Inferior parietal cortex (tissue), 1 donor: ENCODE measurements at regions not wholly inside any gene's neighbourhood (a gene's known extent, or its start where the extent isn't known, plus 50 kb on each side); places are given as distances from the start of the nearest gene placed in this dataset.

Experiments used
- DNase-seq: peaks from one replicate; pipeline ENCODE4 v3.0.0-alpha.2; 2016; ENCODE audit errors: extremely low spot score

DNA sequence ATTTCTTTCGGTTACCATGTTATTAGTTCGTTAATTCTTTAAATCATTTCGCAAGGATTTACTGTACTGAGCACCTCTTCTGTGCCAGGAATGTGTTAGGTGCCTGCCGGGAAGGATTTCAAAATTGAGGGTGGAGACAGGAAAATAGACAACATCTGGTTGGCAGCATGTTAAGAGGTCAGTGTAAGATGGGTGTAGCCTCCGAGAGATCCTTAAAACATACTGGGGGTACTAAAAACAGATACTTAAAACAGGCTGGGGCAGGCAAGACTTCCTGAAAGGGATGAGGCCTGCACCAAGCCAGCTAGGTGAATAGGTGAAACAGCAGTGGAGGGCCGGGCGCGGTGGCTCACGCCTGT is 178.0 kb upstream of the SGK1 start:
- no peak for DNase-seq

DNA sequence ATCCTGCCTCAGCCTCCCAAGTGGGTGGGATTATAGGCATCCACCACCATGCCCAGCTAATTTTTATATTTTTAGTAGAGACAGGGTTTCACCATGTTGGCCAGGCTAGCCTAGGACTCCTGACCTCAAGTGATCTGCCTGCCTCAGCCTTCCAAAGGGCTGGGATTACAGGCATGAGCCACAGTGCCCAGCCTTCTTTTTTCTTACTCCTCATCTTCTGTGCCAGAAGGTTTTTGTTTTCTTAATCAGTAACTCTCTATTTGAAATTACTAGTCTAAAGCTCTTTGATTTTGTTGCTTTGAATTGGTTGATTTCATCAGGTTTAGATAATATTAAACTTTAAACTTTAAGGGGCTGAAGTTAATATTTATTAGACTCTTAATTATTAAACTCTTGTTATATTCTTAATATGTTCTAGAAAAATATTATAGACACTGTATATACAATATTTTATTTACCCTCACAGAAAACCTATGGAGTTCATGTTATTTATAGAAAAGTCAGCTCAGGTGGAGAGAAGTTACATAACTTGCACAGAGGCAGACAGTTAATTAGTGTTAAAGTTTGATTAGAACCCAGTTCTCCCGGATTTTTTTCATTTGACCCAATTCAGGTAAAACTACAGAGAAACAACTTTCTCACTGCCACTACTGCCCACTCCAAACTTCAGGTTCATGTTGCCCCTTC is 177.4 kb upstream of the SGK1 start:
- DNase-seq = no peak

DNA sequence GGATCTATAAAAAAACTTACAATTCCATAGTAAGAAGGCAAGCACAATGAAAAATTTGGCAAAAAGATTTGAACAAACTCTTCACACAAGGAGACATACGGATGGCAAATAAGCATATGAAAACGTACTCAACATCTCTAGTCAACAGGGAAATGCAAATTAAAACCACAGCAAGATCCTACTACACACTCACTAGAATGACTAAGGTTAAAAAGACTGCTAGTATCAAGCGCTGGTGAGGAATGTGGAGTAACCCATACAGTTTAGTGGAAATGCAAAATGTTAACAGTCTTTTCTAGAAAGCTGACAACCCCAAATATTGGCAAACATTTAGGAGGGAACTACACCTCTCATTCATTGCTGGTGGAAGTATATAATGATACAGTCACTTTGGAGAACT is 175.9 kb upstream of the SGK1 start:
- DNase-seq = no peak

DNA sequence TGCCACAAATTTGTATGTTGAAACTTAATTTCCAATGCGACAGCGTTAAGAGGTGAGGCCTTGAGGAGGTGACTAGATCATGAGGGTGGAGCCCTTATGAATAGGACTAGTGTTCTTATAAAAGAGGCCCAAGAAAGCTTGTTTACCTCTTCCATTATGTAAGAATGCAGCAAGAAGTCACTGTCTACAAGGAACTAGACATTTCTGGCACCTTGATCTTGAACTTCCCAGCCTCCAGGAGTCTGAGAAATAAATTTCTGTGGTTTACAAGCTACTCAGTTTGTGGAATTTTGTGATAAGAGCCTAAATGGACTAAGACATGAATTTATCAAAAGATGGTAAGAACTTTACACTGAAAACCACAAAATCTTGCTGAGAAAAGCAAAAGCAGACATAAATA is 173.6 kb upstream of the SGK1 start:
- DNase-seq = no peak

DNA sequence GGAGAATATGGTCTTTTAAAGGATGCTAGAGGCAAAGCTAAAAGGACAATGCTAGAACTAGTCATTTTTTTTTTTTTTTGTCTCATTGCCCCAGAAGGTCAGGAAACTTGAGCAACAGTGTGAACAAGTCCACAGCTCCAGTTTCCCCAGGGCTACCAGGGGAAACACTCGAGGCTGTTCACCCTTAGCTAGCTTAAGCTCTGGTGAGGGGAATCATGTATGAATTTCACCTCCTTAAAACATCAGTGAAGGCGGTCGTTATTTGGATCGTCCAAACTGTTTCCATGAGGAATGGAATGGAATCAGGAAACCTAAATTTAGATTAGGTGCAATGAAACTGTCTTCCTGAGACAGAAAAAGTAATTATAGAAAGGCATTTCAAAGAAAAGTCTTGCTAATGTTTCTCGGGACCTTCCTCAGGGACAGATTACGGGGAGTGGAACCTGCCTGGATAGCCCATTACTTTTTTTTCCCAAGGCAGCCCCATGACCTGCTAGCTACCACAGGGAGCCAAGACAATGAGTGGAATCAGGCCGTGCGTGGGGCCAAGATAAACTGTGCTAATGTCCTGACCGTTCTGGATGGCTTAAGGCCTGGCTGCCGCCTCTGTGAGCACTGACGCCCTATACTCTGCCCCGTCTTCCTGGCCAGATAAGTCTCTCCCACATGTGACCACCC is 164.8 kb upstream of the SGK1 start:
- no peak for DNase-seq

DNA sequence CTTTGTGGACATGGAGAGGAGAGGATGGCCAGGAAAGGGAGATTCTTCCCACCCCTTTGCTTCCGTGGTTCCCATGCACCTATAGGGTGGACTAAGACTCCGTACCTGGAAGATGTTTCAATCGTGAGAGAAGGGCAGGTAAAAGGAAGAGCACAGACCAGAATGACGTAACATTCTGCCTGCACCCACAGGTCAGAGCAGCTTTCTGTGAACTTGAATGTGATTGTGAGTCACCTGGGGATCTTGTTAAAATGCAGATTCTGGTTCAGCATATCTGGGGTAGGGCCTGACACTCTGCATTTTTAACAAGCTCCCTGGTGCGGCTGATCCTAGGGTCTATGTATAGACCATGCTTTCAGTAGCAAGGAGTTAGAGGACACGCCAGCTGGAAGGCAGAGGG is 164.1 kb upstream of the SGK1 start:
- DNase-seq = no peak

GRCh38 chr6:134480593-134480992 is 162.7 kb upstream of the SGK1 start:
- no peak for DNase-seq

GRCh38 chr6:134478764-134479399 is 161.0 kb upstream of the SGK1 start:
- no peak for DNase-seq

DNA sequence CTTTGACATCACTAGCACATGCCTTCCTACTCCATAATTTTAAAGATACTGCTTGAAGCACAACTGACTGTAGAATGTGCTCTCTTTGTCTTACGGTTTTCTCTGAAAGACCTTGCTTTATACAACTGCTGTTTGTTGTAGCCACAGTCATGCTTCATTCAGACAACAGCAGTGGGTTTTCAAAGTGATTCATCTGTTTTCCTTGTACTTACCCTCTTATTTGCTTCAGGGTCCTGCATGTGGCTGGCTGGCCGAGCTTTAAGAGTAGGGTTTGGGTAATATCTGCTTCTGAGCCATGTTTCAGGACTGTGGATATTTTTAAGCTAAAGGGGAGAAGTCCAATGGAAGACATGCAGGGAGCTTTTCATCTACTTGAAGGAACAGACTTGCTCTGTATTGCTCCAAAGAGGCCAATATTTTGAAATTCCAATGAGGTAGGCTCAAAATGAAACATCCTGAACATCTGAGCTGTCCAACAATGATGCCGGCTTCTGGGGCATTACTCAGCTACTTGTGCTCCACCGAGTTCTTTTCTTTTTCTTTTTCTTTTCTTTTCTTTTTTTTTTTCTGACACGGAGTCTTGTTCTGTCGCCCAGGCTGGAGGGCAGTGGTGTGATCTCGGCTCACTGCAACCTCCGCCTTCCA is 160.2 kb upstream of the SGK1 start:
- DNase-seq = no peak

- DNase-seq = no peak
Observed at GRCh38 chr6:134474955-134475354, 157.0 kb upstream of the SGK1 start.

GRCh38 chr6:134472661-134473060 is 154.7 kb upstream of the SGK1 start:
- no peak for DNase-seq

DNA sequence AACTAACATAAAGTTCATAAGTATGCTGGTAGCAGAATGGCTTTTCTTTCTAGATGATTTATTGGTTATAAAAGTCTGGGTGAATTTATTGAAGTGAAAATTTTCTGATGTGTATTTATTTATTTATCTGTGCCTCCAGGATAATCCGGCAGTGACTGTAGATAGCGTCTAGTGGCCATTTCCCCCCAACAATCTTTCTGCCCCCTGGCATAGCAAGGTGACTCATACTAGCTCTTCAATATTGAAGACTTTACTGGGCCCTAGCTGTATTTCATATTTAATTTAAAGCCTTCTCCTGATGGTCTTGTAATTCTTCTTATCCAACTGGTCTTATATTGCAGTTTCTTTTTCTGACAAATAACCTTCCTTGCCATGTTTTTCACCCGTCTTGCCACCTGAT is 154.1 kb upstream of the SGK1 start:
- no peak for DNase-seq

- no peak for DNase-seq
Observed at GRCh38 chr6:134470457-134470975, 152.6 kb upstream of the SGK1 start.

DNA sequence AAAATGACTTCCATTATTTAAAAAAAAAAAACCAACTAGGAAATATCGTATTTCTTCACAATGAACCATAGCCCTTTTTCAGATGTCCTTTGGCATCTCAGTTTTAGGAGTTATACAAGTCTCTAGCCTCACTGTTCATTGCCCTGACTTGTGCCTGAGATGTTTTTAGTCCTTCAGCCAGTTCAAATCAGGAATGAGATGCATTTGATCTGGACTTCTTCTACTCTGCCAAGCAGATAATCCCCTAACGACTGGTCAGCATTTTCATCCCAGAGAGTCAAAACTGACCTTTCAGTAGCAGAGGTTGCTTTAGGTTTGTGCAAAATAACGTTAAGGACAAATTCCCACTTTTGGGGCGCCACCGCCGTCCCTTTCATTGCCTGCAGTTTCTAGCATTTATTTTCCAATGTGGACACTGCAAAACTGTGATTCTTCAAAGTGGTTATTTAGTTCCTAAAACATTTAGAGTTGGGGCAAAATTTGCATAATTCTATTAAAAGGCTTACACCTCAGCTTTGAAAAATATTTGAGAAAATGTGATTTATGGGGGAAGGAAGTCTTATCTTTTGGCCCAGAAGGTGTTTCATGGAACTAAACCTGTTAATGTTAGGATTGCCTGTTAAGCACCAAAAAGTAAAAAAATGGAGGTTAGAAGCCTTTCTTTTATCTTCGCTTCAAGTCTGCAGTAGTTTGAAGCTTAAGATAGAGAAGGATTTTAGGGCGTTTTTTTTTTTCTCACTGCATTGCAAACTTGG is 152.0 kb upstream of the SGK1 start:
- no peak for DNase-seq

GRCh38 chr6:134468633-134469032 is 150.7 kb upstream of the SGK1 start:
- peak; percentile 38 for DNase-seq

DNA sequence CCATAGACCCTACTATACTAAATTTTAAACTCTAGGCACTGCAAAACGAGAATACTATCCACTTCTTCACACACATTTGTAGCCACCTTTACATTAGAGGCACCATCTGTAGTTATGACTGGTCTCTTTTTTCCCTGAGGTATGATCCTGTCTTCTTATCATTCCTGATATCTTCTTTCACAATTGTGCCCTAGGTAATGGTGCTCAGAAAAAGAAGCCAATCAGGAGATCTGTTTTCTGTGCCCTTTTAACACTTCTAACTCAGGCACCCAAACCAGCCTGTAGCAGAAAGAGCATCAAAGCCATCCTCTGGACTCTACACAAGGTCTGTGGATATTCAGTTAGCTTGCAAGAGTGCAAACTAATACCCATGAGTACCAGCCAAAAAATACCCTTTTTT is 149.7 kb upstream of the SGK1 start:
- DNase-seq = no peak

GRCh38 chr6:134466771-134467525 is 149.0 kb upstream of the SGK1 start:
- DNase-seq = peak; percentile 17

DNA sequence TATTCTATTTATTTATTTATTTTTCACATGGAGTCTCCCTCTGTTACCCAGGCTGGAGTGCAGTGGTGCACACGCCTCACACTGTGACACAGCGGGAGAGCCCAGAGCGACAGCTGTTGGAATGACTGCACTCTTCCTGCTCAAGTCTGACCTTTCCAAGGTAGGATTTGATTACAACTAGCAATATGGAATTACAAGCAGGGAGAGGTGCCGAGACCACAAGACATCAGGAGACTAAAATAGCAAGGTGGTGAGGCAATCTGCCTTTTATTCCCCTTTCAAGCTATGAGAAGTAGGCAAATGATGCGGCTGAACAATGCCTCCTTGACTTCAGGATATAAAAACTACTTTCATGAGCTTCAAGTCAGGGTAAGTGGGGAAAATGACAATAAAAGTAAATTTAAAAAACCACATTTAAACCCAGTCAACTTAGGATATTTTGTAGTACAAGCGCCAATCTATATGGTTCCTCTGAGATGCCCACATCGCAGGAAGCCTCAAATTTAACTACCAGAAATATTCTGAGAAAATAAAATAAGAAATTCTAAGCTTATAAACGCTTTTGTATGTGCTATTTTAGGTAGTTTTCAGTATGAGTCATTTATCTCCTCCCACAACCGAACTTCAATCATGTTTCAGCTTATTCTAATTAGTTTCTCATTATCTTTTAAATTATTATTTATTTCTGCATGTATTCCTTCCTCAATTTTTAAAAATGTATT is 146.9 kb upstream of the SGK1 start:
- no peak for DNase-seq

DNA sequence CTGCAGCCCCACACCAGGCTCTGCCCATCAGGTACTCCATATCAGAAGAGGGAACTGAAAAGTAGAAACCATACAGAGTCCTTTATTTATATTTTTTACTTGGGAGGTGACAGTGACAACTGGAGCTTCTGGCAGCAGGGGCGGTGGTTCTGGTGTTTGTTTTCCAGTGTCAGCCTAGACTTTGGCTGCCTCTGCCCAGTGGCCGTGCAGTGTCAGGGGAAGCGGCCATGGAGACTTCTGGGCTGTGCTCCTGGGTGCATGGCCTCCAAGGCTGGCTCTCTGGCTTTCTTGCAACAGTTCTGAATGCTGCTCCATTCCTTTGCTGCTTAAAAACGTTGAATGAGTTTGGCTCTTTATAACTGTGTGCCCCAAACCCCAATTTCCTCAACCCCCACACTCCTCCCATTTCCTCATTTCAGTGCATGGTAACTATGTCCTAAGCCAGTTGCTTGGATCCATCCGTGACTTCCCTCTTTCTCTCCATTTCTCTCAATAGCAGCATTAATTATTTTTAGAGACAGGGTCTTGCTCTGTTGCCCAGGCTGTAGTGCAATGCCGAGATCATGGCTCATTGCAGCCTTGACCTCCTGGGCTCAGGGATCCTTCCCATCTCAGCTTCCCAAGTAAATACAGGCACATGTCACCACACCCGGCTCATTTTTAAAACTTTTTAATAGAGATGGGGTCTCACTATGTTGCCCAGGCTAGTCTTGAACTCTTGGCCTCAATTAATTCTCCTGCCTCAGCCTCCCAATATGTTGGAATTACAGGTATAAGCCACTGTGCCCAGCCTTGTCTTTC is 141.1 kb upstream of the SGK1 start:
- DNase-seq = no peak

DNA sequence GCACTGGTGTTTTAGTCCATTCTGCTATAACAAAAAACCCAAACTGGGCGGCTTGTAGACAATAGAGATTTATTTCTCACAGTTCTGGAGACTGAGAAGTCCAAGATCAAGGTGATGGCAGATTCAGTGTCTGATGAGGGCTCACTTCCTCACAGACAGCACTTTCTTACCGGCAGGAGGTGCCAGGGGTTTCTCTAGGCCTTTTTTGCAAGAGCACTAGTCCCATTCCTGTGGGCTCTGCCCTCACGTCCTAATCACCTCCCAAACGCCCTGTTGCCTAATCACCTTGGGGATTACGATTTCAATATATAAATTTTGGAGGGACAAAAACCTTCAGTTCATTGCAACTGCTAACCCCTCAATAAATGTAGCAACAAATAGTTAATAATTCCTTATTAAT is 140.0 kb upstream of the SGK1 start:
- DNase-seq = no peak
